K562 (cell line): ENCODE measurements at regions not wholly inside any gene's neighbourhood (a gene's known extent, or its start where the extent isn't known, plus 50 kb on each side); places are given as distances from the start of the nearest gene placed in this dataset.
A peak's percentile ranks its signal among the peaks of the same experiment; 100 is the strongest.

Source experiments
- C11orf30 ChIP-seq: fragments of 450-650 bp; IDR thresholded peaks from 2 replicates; pipeline ENCODE4 v1.6.1; 2016; ENCODE audit warnings: low read depth, mild to moderate bottlenecking
- COPS2 ChIP-seq: fragments of 450-650 bp; conservative IDR thresholded peaks from 2 replicates; pipeline ENCODE4 v1.6.1; 2016; ENCODE audit warnings: mild to moderate bottlenecking, moderate library complexity
- EHMT2 ChIP-seq: fragments of 450-650 bp; IDR thresholded peaks from 2 replicates; pipeline ENCODE4 v1.6.1; 2018; ENCODE audit warnings: antibody characterized with exemption
- MAFF ChIP-seq: IDR thresholded peaks from 2 replicates; pipeline ENCODE4 v1.6.1; 2012; ENCODE audit warnings: low read length, improper control_type of control experiment
- MAFG ChIP-seq: fragments of 450-650 bp; conservative IDR thresholded peaks from 2 replicates; pipeline ENCODE4 v1.6.1; 2016; ENCODE audit warnings: missing genetic modification characterization, missing compliant biosample characterization
- MXD1 ChIP-seq: fragments of 250-450 bp; sonication (Bioruptor Pico); IDR thresholded peaks from 2 replicates; pipeline ENCODE4 v1.8.0; 2021; ENCODE audit warnings: borderline replicate concordance, mild to moderate bottlenecking, moderate library complexity; ENCODE audit not compliant: poor library complexity, severe bottlenecking
- NBN ChIP-seq: fragments of 450-650 bp; IDR thresholded peaks from 2 replicates; pipeline ENCODE4 v1.6.1; 2016; ENCODE audit warnings: low read depth, mild to moderate bottlenecking
- NFE2 ChIP-seq: IDR thresholded peaks from 2 replicates; pipeline ENCODE4 v1.6.1; 2014; ENCODE audit warnings: antibody characterized with exemption, low read depth
- NONO ChIP-seq, 2 experiments: fragments of 200-400 bp in 1 of 2; fragments of 450-650 bp in 1 of 2; formaldehyde crosslinking in 1 of 2; IDR thresholded peaks; 2 replicates each; pipeline ENCODE4 v1.6.1; 2017; ENCODE audit warnings: low read depth in 2 of 2, mild to moderate bottlenecking in 2 of 2, moderate library complexity in 2 of 2, low read length in 1 of 2
- PCBP1 ChIP-seq: fragments of 200-400 bp; formaldehyde crosslinking; IDR thresholded peaks from 2 replicates; pipeline ENCODE4 v1.6.1; 2018; ENCODE audit warnings: mild to moderate bottlenecking, low read depth, low read length; ENCODE audit not compliant: poor library complexity, severe bottlenecking
- PHF8 ChIP-seq: fragments of 200-600 bp; sonication (generic); IDR thresholded peaks from 2 replicates; pipeline ENCODE4 v1.6.1; 2012; ENCODE audit warnings: mixed run types, mild to moderate bottlenecking, inconsistent platforms, low read length, moderate library complexity, borderline replicate concordance
- RCOR1 ChIP-seq, 2 experiments: IDR thresholded peaks; 2 replicates each; pipeline ENCODE4 v1.6.1; 2012; ENCODE audit warnings: low read depth in 2 of 2, low read length in 2 of 2, borderline replicate concordance in 1 of 2, improper control_type of control experiment in 1 of 2
- RFX1 ChIP-seq: fragments of 450-650 bp; IDR thresholded peaks from 2 replicates; pipeline ENCODE4 v1.6.1; 2016; ENCODE audit warnings: mild to moderate bottlenecking, moderate library complexity
- SMAD3 ChIP-seq: fragments of 450-650 bp; formaldehyde crosslinking; conservative IDR thresholded peaks from 2 replicates; pipeline ENCODE4 v1.4.0; 2020; ENCODE audit warnings: mild to moderate bottlenecking
- TAF7 ChIP-seq: fragments of 450-650 bp; IDR thresholded peaks from 2 replicates; pipeline ENCODE4 v1.6.1; 2016; ENCODE audit warnings: missing genetic modification characterization, missing compliant biosample characterization
- TFAM ChIP-seq: fragments of 250-450 bp; sonication (Bioruptor Pico); conservative IDR thresholded peaks from 2 replicates; pipeline ENCODE4 v1.5.0; 2021; ENCODE audit warnings: mild to moderate bottlenecking, moderate library complexity
- ZNF134 ChIP-seq: fragments of 250-450 bp; sonication (Bioruptor Pico); conservative IDR thresholded peaks from 2 replicates; pipeline ENCODE4 v1.4.0; 2020
- ZNF140 ChIP-seq: fragments of 250-450 bp; sonication (Bioruptor Pico); IDR thresholded peaks from 2 replicates; pipeline ENCODE4 v1.8.0; 2021; ENCODE audit warnings: moderate library complexity, mild to moderate bottlenecking, inconsistent platforms
- ZNF324 ChIP-seq: fragments of 250-450 bp; sonication (Bioruptor Pico); IDR thresholded peaks from 2 replicates; pipeline ENCODE4 v1.4.0; 2020; ENCODE audit warnings: mild to moderate bottlenecking
- ZNF398 ChIP-seq: fragments of 250-450 bp; sonication (Bioruptor Pico); IDR thresholded peaks from 2 replicates; pipeline ENCODE4 v1.8.0; 2021; ENCODE audit warnings: moderate library complexity, mild to moderate bottlenecking, inconsistent platforms
- ZNF445 ChIP-seq: fragments of 250-450 bp; sonication (Bioruptor Pico); IDR thresholded peaks from 2 replicates; pipeline ENCODE4 v1.4.0; 2020; ENCODE audit warnings: low read depth, mild to moderate bottlenecking, moderate library complexity
- ZNF589 ChIP-seq: fragments of 200-800 bp; sonication (Bioruptor generic); IDR thresholded peaks from 2 replicates; pipeline ENCODE4 v1.6.1; 2016; ENCODE audit warnings: low read depth, missing genetic modification characterization, missing compliant biosample characterization
- ZNF740 ChIP-seq, 3 experiments: fragments of 200-800 bp in 1 of 3; sonication (Bioruptor generic) in 1 of 3; sonication (generic) in 1 of 3; formaldehyde crosslinking in 1 of 3; IDR thresholded peaks; 2 replicates each; pipeline versions ENCODE4 v1.6.1 to v1.8.0; 2016 to 2022; ENCODE audit warnings: mild to moderate bottlenecking in 2 of 3, missing compliant biosample characterization in 2 of 3, missing genetic modification characterization in 2 of 3, missing genetic modification reagents in 1 of 3
- ZSCAN29 ChIP-seq: fragments of 450-650 bp; IDR thresholded peaks from 2 replicates; pipeline ENCODE4 v1.6.1; 2017
- TF ChIP-seq, protein P1 (sequence below): sonication (generic); formaldehyde crosslinking; IDR thresholded peaks from 2 replicates; pipeline ENCODE4 v1.8.0; 2022; ENCODE audit warnings: mild to moderate bottlenecking, missing genetic modification reagents, borderline replicate concordance

GRCh38 chr11:67820081-67820480 lies 145.7 kb upstream of the ALDH3B2 start (continued):
- no peak for TF ChIP-seq TFAM
- no peak for TF ChIP-seq RFX1
- TF ChIP-seq ZNF445 (CRISPR knock-in tag) = no peak
- no peak for TF ChIP-seq ZNF740 (CRISPR knock-in tag; IDR thresholded peaks at IDR 0.05)
- TF ChIP-seq ZNF740 (tag; IDR thresholded peaks at IDR 0.05) = no peak
- no peak for TF ChIP-seq EHMT2
- TF ChIP-seq ZNF589 (CRISPR knock-in tag) = no peak
- peak; percentile 79; the same call in 1 of the 2 replicates for TF ChIP-seq MAFF
- no peak for TF ChIP-seq NONO (IDR thresholded peaks at IDR 0.05; ENCODE audit: low read depth in 2 of 2, low read length in 1 of 2)
- no peak for TF ChIP-seq ZSCAN29
- peak; percentile 78 for TF ChIP-seq C11orf30
- TF ChIP-seq MXD1 (CRISPR knock-in tag) = no peak
- TF ChIP-seq RCOR1 (IDR thresholded peaks at IDR 0.05; ENCODE audit: borderline replicate concordance in 1 of 2, low read depth in 2 of 2, low read length in 2 of 2) = 0 out of 4 replicates have a peak, but pooled peaks of 1 of the 2 experiments have one; percentile 16
- TF ChIP-seq ZNF324 (CRISPR knock-in tag) = no peak
- TF ChIP-seq NBN = no peak
- TF ChIP-seq PHF8 = no peak
- TF ChIP-seq ZNF134 (CRISPR knock-in tag) = no peak
- TF ChIP-seq ZNF398 (CRISPR knock-in tag) = no peak
- TF ChIP-seq NFE2 = peak; percentile 46; the same call in 1 of the 2 replicates
- TF ChIP-seq PCBP1 = no peak
- TF ChIP-seq SMAD3 (CRISPR knock-in tag) = no peak
- no peak for TF ChIP-seq COPS2
- no peak for TF ChIP-seq TAF7
- peak; percentile 37; the same call in 1 of the 2 replicates for TF ChIP-seq MAFG (tag)
- TF ChIP-seq ZNF140 (CRISPR knock-in tag) = no peak
- TF ChIP-seq, protein P1, sequence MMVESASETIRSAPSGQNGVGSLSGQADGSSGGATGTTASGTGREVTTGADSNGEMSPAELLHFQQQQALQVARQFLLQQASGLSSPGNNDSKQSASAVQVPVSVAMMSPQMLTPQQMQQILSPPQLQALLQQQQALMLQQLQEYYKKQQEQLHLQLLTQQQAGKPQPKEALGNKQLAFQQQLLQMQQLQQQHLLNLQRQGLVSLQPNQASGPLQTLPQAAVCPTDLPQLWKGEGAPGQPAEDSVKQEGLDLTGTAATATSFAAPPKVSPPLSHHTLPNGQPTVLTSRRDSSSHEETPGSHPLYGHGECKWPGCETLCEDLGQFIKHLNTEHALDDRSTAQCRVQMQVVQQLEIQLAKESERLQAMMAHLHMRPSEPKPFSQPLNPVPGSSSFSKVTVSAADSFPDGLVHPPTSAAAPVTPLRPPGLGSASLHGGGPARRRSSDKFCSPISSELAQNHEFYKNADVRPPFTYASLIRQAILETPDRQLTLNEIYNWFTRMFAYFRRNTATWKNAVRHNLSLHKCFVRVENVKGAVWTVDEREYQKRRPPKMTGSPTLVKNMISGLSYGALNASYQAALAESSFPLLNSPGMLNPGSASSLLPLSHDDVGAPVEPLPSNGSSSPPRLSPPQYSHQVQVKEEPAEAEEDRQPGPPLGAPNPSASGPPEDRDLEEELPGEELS = no peak
